GM19452 (cell line): ENCODE measurements at regions not wholly inside any gene's neighbourhood (a gene's known extent, or its start where the extent isn't known, plus 50 kb on each side); places are given as distances from the start of the nearest gene placed in this dataset.
A peak's percentile ranks its signal among the peaks of the same experiment; 100 is the strongest.
"Not testable (repeated sequence)": the region's sequence is repeated elsewhere in the genome, so short reads cannot be mapped to it uniquely, and the experiment has no call there.

Experiments used
- ATAC-seq: cut with Tn5 transposase; IDR thresholded peaks from one replicate; pipeline ENCODE4 v1.9.1; 2021; ENCODE audit not compliant: unreplicated experiment

GRCh38 chr2:8442833-8443486, 238.9 kb upstream of the ID2 start:
- ATAC-seq = peak; percentile 59

GRCh38 chr2:8445580-8445979, 236.3 kb upstream of the ID2 start:
- no peak for ATAC-seq

GRCh38 chr2:8446751-8447150, 235.1 kb upstream of the ID2 start:
- not testable (repeated sequence) for ATAC-seq

- ATAC-seq = no peak
Measured at GRCh38 chr2:8447610-8448221, 234.1 kb upstream of the ID2 start.

- no peak for ATAC-seq
Measured at GRCh38 chr2:8448824-8449556, 232.9 kb upstream of the ID2 start.

GRCh38 chr2:8451273-8451672, 230.6 kb upstream of the ID2 start:
- ATAC-seq = no peak

- ATAC-seq = no peak
Measured at GRCh38 chr2:8452296-8452695, 229.6 kb upstream of the ID2 start.

- ATAC-seq = no peak
Measured at GRCh38 chr2:8452979-8453903, 228.6 kb upstream of the ID2 start.

GRCh38 chr2:8453904-8454302, 228.0 kb upstream of the ID2 start:
- ATAC-seq = no peak

- ATAC-seq = no peak
Measured at GRCh38 chr2:8454797-8455196, 227.1 kb upstream of the ID2 start.

GRCh38 chr2:8455236-8456150, 226.4 kb upstream of the ID2 start:
- ATAC-seq = no peak

GRCh38 chr2:8456151-8457091, 225.4 kb upstream of the ID2 start:
- peak; percentile 58 for ATAC-seq

GRCh38 chr2:8457092-8457481, 224.8 kb upstream of the ID2 start:
- no peak for ATAC-seq

GRCh38 chr2:8457699-8458502, 224.0 kb upstream of the ID2 start:
- no peak for ATAC-seq

GRCh38 chr2:8458503-8459459, 223.1 kb upstream of the ID2 start:
- ATAC-seq = no peak

- no peak for ATAC-seq
Measured at GRCh38 chr2:8459474-8459873, 222.4 kb upstream of the ID2 start.

GRCh38 chr2:8461341-8461740, 220.5 kb upstream of the ID2 start:
- no peak for ATAC-seq
